ENCODE measurements at regions not wholly inside any gene's neighbourhood (a gene's known extent, or its start where the extent isn't known, plus 50 kb on each side); places are given as distances from the start of the nearest gene placed in this dataset.

DNA sequence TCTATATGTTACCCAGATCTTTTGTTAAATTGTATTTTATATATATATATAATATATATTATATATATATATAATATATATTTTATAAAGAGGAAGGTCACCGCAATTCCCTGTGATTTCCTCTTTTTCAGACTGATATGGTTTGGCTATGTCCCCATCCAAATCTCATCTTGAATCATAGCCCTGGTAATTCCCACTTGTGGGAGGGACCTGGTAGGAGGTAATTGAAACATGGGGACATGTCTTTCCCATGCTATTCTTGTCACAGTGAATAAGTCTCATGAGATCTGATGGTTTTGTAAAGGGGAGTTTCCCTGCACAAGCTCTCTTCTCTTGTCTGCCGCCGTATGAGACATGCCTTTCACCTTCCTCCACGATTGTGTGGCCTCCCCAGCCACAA is 157.6 kb downstream of the RAB38 start:
- no peak for TF ChIP-seq CTCF (IDR thresholded peaks at IDR 0.05)
- no peak for TF ChIP-seq POLR2A (IDR thresholded peaks at IDR 0.05)

All from heart left ventricle (tissue), 13 donors.